VCaP (cell line): ENCODE measurements at regions not wholly inside any gene's neighbourhood (a gene's known extent, or its start where the extent isn't known, plus 50 kb on each side); places are given as distances from the start of the nearest gene placed in this dataset.

Source experiments
- H3K27ac ChIP-seq: fragments of 450-650 bp; 2 replicates; pipeline ENCODE4 v1.5.1; 2017
- CTCF ChIP-seq: fragments of 450-650 bp; conservative IDR thresholded peaks from 2 replicates; pipeline ENCODE4 v1.5.1; 2017; ENCODE audit warnings: mild to moderate bottlenecking, moderate library complexity

GRCh38 chr2:8391126-8391525, 290.7 kb upstream of the ID2 start:
- no peak overlapping the region for H3K27ac ChIP-seq
- TF ChIP-seq CTCF, result no peak

GRCh38 chr2:8391584-8391983, 290.3 kb upstream of the ID2 start:
- no peak overlapping the region for H3K27ac ChIP-seq
- no peak for TF ChIP-seq CTCF

- TF ChIP-seq CTCF, result no peak
- no peak overlapping the region for H3K27ac ChIP-seq
Observed at GRCh38 chr2:8392098-8392866, 289.6 kb upstream of the ID2 start.

- no peak for TF ChIP-seq CTCF
- H3K27ac ChIP-seq, result no peak overlapping the region
Observed at GRCh38 chr2:8393506-8393905, 288.4 kb upstream of the ID2 start.

GRCh38 chr2:8394131-8394530, 287.7 kb upstream of the ID2 start:
- H3K27ac ChIP-seq, result no peak overlapping the region

GRCh38 chr2:8394569-8395359, 287.1 kb upstream of the ID2 start:
- H3K27ac ChIP-seq, result no peak overlapping the region

More at GRCh38 chr2:8394131-8394530, 287.7 kb upstream of the ID2 start:
- TF ChIP-seq CTCF, result no peak

More at GRCh38 chr2:8394569-8395359, 287.1 kb upstream of the ID2 start:
- TF ChIP-seq CTCF, result no peak
